ENCODE measurements at regions not wholly inside any gene's neighbourhood (a gene's known extent, or its start where the extent isn't known, plus 50 kb on each side); places are given as distances from the start of the nearest gene placed in this dataset.
A peak's percentile ranks its signal among the peaks of the same experiment; 100 is the strongest.

DNA sequence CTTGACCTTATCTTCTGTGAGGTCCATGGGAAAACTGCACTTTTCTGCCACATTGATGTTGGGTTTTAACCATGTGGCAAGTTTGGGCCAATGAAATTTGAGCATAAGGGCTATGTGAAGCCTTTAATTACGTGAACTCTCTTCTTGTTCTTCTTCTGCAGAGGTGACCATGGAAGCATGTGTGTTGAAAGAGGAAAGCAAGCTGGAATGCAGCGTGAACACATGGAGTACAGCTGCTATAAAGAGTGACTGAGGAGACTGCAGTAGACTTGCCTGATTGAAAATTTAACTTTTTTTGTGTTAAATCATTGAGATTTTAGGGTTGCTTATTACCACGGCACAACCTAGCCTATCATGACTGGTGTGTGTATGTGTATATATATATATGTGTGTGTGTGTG lies 347.3 kb downstream of the ZIC1 start:
- Mint-ChIP-seq H3K9me3 (ENCODE audit: low read depth) (no peaks in the 10 kb centered on the region), H3K36me3 (ENCODE audit: low read depth) (no peaks in the 10 kb centered on the region), H3K4me3 (ENCODE audit: unreplicated experiment) (no peak overlapping the region), H3K27me3 (ENCODE audit: low read depth) (no peaks in the 10 kb centered on the region), H3K4me1 (ENCODE audit: low read depth) (peaks cover 25% of the 10 kb centered on the region), H3K27ac (ENCODE audit: unreplicated experiment) (no peak overlapping the region)
- DNase-seq (ENCODE audit: low spot score): no peak
- TF ChIP-seq, protein P1, sequence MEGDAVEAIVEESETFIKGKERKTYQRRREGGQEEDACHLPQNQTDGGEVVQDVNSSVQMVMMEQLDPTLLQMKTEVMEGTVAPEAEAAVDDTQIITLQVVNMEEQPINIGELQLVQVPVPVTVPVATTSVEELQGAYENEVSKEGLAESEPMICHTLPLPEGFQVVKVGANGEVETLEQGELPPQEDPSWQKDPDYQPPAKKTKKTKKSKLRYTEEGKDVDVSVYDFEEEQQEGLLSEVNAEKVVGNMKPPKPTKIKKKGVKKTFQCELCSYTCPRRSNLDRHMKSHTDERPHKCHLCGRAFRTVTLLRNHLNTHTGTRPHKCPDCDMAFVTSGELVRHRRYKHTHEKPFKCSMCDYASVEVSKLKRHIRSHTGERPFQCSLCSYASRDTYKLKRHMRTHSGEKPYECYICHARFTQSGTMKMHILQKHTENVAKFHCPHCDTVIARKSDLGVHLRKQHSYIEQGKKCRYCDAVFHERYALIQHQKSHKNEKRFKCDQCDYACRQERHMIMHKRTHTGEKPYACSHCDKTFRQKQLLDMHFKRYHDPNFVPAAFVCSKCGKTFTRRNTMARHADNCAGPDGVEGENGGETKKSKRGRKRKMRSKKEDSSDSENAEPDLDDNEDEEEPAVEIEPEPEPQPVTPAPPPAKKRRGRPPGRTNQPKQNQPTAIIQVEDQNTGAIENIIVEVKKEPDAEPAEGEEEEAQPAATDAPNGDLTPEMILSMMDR (IDR thresholded peaks at IDR 0.05): no peak

GRCh38 chr3:147757866-147758265 lies 348.7 kb downstream of the ZIC1 start:
- Mint-ChIP-seq H3K36me3 (ENCODE audit: low read depth) (no peaks in the 10 kb centered on the region), H3K27ac (ENCODE audit: unreplicated experiment) (peak overlapping the region; percentile 94), H3K4me1 (ENCODE audit: low read depth) (peaks cover 25% of the 10 kb centered on the region), H3K27me3 (ENCODE audit: low read depth) (no peaks in the 10 kb centered on the region), H3K9me3 (ENCODE audit: low read depth) (no peaks in the 10 kb centered on the region), H3K4me3 (ENCODE audit: unreplicated experiment) (no peak overlapping the region)
- TF ChIP-seq, protein P1 (IDR thresholded peaks at IDR 0.05): peak; percentile 45
- DNase-seq (ENCODE audit: low spot score): no peak

GRCh38 chr3:147758771-147759170 lies 349.6 kb downstream of the ZIC1 start:
- Mint-ChIP-seq H3K27ac (ENCODE audit: unreplicated experiment) (peak overlapping the region; percentile 94), H3K36me3 (ENCODE audit: low read depth) (no peaks in the 10 kb centered on the region), H3K4me1 (ENCODE audit: low read depth) (peaks cover 25% of the 10 kb centered on the region), H3K9me3 (ENCODE audit: low read depth) (no peaks in the 10 kb centered on the region), H3K27me3 (ENCODE audit: low read depth) (no peaks in the 10 kb centered on the region), H3K4me3 (ENCODE audit: unreplicated experiment) (no peak overlapping the region)
- TF ChIP-seq, protein P1 (IDR thresholded peaks at IDR 0.05): no peak
- DNase-seq (ENCODE audit: low spot score): no peak

- no peaks in the 10 kb centered on the region for H3K9me3 Mint-ChIP-seq (ENCODE audit: low read depth)
- H3K4me3 Mint-ChIP-seq (ENCODE audit: unreplicated experiment): no peak overlapping the region
- DNase-seq (ENCODE audit: low spot score): no peak
- no peak overlapping the region for H3K27ac Mint-ChIP-seq (ENCODE audit: unreplicated experiment)
- H3K4me1 Mint-ChIP-seq (ENCODE audit: low read depth): peaks cover 25% of the 10 kb centered on the region
- H3K36me3 Mint-ChIP-seq (ENCODE audit: low read depth): no peaks in the 10 kb centered on the region
- H3K27me3 Mint-ChIP-seq (ENCODE audit: low read depth): no peaks in the 10 kb centered on the region
- TF ChIP-seq, protein P1 (IDR thresholded peaks at IDR 0.05): no peak
Observed at GRCh38 chr3:147760085-147760484, 350.9 kb downstream of the ZIC1 start.

DNA sequence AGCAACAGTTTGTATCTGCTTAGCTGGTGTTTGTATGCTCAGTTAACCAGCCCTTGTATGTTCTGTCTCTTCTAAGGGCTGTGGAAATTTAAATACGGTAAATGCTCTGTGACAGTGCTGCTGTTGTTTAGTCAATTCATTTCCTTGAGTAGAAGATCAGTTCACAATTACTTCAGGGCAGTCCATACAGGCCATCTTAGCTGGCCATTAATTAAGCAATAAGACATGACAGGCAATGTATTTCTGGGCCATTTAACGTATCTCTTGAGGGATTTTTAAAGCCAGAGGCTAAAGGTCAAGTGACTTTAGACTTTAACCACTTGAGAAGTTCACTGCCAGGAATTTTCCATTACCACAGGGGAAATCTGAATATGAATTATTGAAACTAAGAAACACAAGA lies 351.8 kb downstream of the ZIC1 start:
- TF ChIP-seq, protein P1 (IDR thresholded peaks at IDR 0.05): no peak
- Mint-ChIP-seq H3K4me3 (ENCODE audit: unreplicated experiment) (no peak overlapping the region), H3K4me1 (ENCODE audit: low read depth) (peaks cover 25% of the 10 kb centered on the region), H3K27ac (ENCODE audit: unreplicated experiment) (no peak overlapping the region), H3K27me3 (ENCODE audit: low read depth) (no peaks in the 10 kb centered on the region), H3K36me3 (ENCODE audit: low read depth) (no peaks in the 10 kb centered on the region), H3K9me3 (ENCODE audit: low read depth) (no peaks in the 10 kb centered on the region)
- DNase-seq (ENCODE audit: low spot score): no peak

Data from chondrocyte (in vitro differentiated cells).